Stimulated activated CD4-positive, alpha-beta T cell treated with anti-CD3 and anti-CD28 coated beads, Interleukin-15, amount 100 ng/mL, for 24 hours (primary cell): ENCODE measurements at regions not wholly inside any gene's neighbourhood (a gene's known extent, or its start where the extent isn't known, plus 50 kb on each side); places are given as distances from the start of the nearest gene placed in this dataset.

Experiments
- DNase-seq: peaks from one replicate; pipeline ENCODE4 v3.0.0-alpha.2; 2020

- DNase-seq, result no peak
Observed at GRCh38 chr1:5404412-5405203, 587.6 kb downstream of the NPHP4 start.

- no peak for DNase-seq
Observed at GRCh38 chr1:5403935-5404334, 588.3 kb downstream of the NPHP4 start.

GRCh38 chr1:5402618-5403017, 589.6 kb downstream of the NPHP4 start:
- no peak for DNase-seq

GRCh38 chr1:5399771-5400170, 592.5 kb downstream of the NPHP4 start:
- DNase-seq, result no peak

GRCh38 chr1:5396593-5396992, 595.6 kb downstream of the NPHP4 start:
- DNase-seq, result no peak

GRCh38 chr1:5394111-5394510, 598.1 kb downstream of the NPHP4 start:
- DNase-seq, result no peak

GRCh38 chr1:5393603-5394002, 598.6 kb downstream of the NPHP4 start:
- DNase-seq, result no peak

- DNase-seq, result no peak
Observed at GRCh38 chr1:5393146-5393545, 599.1 kb downstream of the NPHP4 start.

- DNase-seq, result no peak
Observed at GRCh38 chr1:5391725-5392124, 600.5 kb downstream of the NPHP4 start.

- DNase-seq, result peak; percentile 26
Observed at GRCh38 chr1:5390504-5390903, 601.7 kb downstream of the NPHP4 start.

GRCh38 chr1:5389101-5389885, 602.9 kb downstream of the NPHP4 start:
- DNase-seq, result no peak

GRCh38 chr1:5388622-5389021, 603.6 kb downstream of the NPHP4 start:
- DNase-seq, result no peak

- DNase-seq, result no peak
Observed at GRCh38 chr1:5386371-5386770, 605.9 kb downstream of the NPHP4 start.

- DNase-seq, result no peak
Observed at GRCh38 chr1:5385956-5386355, 606.3 kb downstream of the NPHP4 start.

GRCh38 chr1:5385096-5385799, 607.0 kb downstream of the NPHP4 start:
- DNase-seq, result no peak

- DNase-seq, result no peak
Observed at GRCh38 chr1:5381491-5381890, 610.7 kb downstream of the NPHP4 start.

GRCh38 chr1:5379176-5379759, 613.0 kb downstream of the NPHP4 start:
- DNase-seq, result no peak

- no peak for DNase-seq
Observed at GRCh38 chr1:5376538-5377247, 615.5 kb downstream of the NPHP4 start.

- DNase-seq, result no peak
Observed at GRCh38 chr1:5375481-5375880, 616.7 kb downstream of the NPHP4 start.

- no peak for DNase-seq
Observed at GRCh38 chr1:5374192-5374591, 618.0 kb downstream of the NPHP4 start.

GRCh38 chr1:5373281-5373680, 618.9 kb downstream of the NPHP4 start:
- no peak for DNase-seq

- no peak for DNase-seq
Observed at GRCh38 chr1:5371270-5371669, 621.0 kb downstream of the NPHP4 start.

- peak; percentile 26 for DNase-seq
Observed at GRCh38 chr1:5370311-5370710, 621.9 kb downstream of the NPHP4 start.
